ENCODE measurements at regions not wholly inside any gene's neighbourhood (a gene's known extent, or its start where the extent isn't known, plus 50 kb on each side); places are given as distances from the start of the nearest gene placed in this dataset.

DNA sequence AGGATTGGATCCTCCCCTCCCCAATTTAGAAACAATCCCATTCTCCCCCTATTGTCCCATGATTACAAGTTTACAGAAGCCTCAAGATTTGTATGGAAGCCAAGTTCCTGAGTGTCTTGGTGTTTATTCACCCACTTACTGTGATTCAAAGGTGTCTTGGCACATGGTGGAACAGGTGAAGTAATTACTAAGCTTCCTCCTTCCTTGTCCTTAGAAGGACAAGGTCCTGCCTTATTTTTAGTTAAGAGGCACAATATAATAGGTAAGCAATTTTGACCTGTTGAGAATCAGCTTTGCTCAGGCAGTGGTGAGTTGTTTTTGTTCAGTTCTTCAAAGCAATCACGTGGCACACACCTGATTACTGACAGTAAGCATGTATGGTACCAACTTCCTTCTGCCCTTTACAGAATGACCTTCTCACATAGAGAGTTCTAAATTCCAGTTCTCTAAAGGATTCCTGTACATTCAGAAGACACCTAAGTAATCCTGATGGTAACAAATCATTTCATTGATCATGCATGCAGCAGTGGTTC is 60.7 kb upstream of the SLC13A1 start:
- no peak overlapping the region for H3K4me3 ChIP-seq (ENCODE audit: low read depth, low read length)
- no peak for TF ChIP-seq CTCF (IDR thresholded peaks at IDR 0.05; ENCODE audit: low read depth, low read length, missing control alignments)
- no peak for DNase-seq (ENCODE audit: low read depth)
- in situ Hi-C loops (cut with HindIII; ENCODE audit: low sequenced_read_pairs), result no loop called here

- DNase-seq (ENCODE audit: low read depth), result no peak
- no peak overlapping the region for H3K4me3 ChIP-seq (ENCODE audit: low read depth, low read length)
- in situ Hi-C loops (cut with HindIII; ENCODE audit: low sequenced_read_pairs), result no loop called here
- TF ChIP-seq CTCF (IDR thresholded peaks at IDR 0.05; ENCODE audit: low read depth, low read length, missing control alignments), result no peak
These were observed 60.0 kb upstream of the SLC13A1 start for GRCh38 chr7:123259759-123260158.

Data from astrocyte of the cerebellum (primary cell).